Fibroblast of mammary gland (primary cell): ENCODE measurements at regions not wholly inside any gene's neighbourhood (a gene's known extent, or its start where the extent isn't known, plus 50 kb on each side); places are given as distances from the start of the nearest gene placed in this dataset.

Experiments used
- DNase-seq: peaks from one replicate; pipeline ENCODE4 v3.0.0-alpha.2; 2010; ENCODE audit warnings: low read depth
- H3K4me3 ChIP-seq: 2 replicates; pipeline ENCODE4 v1.5.1; 2011; ENCODE audit warnings: low read depth, mild to moderate bottlenecking, low read length, moderate library complexity; ENCODE audit not compliant: control insufficient read depth
- CTCF ChIP-seq: conservative IDR thresholded peaks from 2 replicates; pipeline ENCODE4 v1.5.1; 2011; ENCODE audit warnings: low read depth, low read length, inconsistent platforms; ENCODE audit not compliant: control insufficient read depth, insufficient read depth

GRCh38 chr10:3404381-3404780 is 231.8 kb upstream of the PITRM1 start:
- TF ChIP-seq CTCF = no peak

GRCh38 chr10:3402187-3402751 is 229.7 kb upstream of the PITRM1 start:
- no peak overlapping the region for H3K4me3 ChIP-seq
- no peak for DNase-seq
- no peak for TF ChIP-seq CTCF

More at GRCh38 chr10:3404381-3404780, 231.8 kb upstream of the PITRM1 start:
- no peak for DNase-seq
- H3K4me3 ChIP-seq = no peak overlapping the region

GRCh38 chr10:3401491-3401938 is 228.9 kb upstream of the PITRM1 start:
- H3K4me3 ChIP-seq = no peak overlapping the region
- TF ChIP-seq CTCF = no peak
- DNase-seq = peak; percentile 44

GRCh38 chr10:3400348-3400747 is 227.8 kb upstream of the PITRM1 start:
- DNase-seq = no peak
- TF ChIP-seq CTCF = no peak
- no peak overlapping the region for H3K4me3 ChIP-seq

GRCh38 chr10:3399756-3400155 is 227.2 kb upstream of the PITRM1 start:
- no peak for DNase-seq
- no peak for TF ChIP-seq CTCF

GRCh38 chr10:3398825-3399646 is 226.5 kb upstream of the PITRM1 start:
- no peak for TF ChIP-seq CTCF
- H3K4me3 ChIP-seq = no peak overlapping the region
- DNase-seq = peak; percentile 28

More at GRCh38 chr10:3399756-3400155, 227.2 kb upstream of the PITRM1 start:
- H3K4me3 ChIP-seq = no peak overlapping the region

- DNase-seq = no peak
- no peak overlapping the region for H3K4me3 ChIP-seq
- TF ChIP-seq CTCF = no peak
These were observed 225.3 kb upstream of the PITRM1 start for GRCh38 chr10:3397846-3398245.
